Ovary (tissue), 7 donors: ENCODE measurements at regions not wholly inside any gene's neighbourhood (a gene's known extent, or its start where the extent isn't known, plus 50 kb on each side); places are given as distances from the start of the nearest gene placed in this dataset.

ENCODE experiments used
- DNase-seq, 5 donors: peaks; one replicate each; pipeline ENCODE4 v3.0.0-alpha.2; 2019 to 2020
- H3K27ac ChIP-seq, 2 donors: fragments of 200-600 bp; one replicate each; pipeline versions ENCODE4 v1.5.1 to v1.8.0; 2019 to 2022
- H3K27me3 ChIP-seq: fragments of 200-600 bp; one replicate; pipeline ENCODE4 v1.8.0; 2022
- H3K36me3 ChIP-seq: fragments of 200-600 bp; sonication (generic); one replicate; pipeline ENCODE4 v1.5.1; 2019
- H3K4me1 ChIP-seq: one replicate; pipeline ENCODE4 v1.8.1; 2013; ENCODE audit warnings: mild to moderate bottlenecking, moderate library complexity; ENCODE audit not compliant: insufficient read depth
- H3K4me3 ChIP-seq: fragments of 200-600 bp; sonication (generic); one replicate; pipeline ENCODE4 v1.5.1; 2017
- H3K9me3 ChIP-seq, 2 donors: fragments of 200-600 bp in 1 of 2; sonication (generic) in 1 of 2; one replicate each; pipeline versions ENCODE4 v1.5.1 to v1.8.1; 2013 to 2019; ENCODE audit warnings: mild to moderate bottlenecking in 1 of 2, moderate library complexity in 1 of 2
- EP300 ChIP-seq: sonication (generic); formaldehyde crosslinking; IDR thresholded peaks from one replicate; pipeline ENCODE4 v1.6.1; 2017; ENCODE audit warnings: antibody characterized with exemption
- POLR2A ChIP-seq: fragments of 450-650 bp; IDR thresholded peaks from one replicate; pipeline ENCODE4 v1.6.1; 2017; ENCODE audit warnings: antibody characterized with exemption, mild to moderate bottlenecking, moderate library complexity
- WGBS, 3 donors: extraction: QIAGEN DNeasy Blood & Tissue Kit in 1 of 3; methylation state at CpG; one replicate each; pipeline versions ENCODE4 v1.1.5 to v1.1.7; 2013 to 2017; 5-methylcytosine and 5-hydroxymethylcytosine counted together
- intact Hi-C, 4 donors: fragments of 100-400 bp; cut with DNase I; formaldehyde crosslinking; loops; one replicate each; pipeline versions ENCODE4 v1.11.0 to v1.15.1; 2022 to 2023
- TF ChIP-seq, protein P1 (sequence below), 3 donors: fragments of 450-650 bp in 2 of 3; fragments of 200-600 bp in 1 of 3; IDR thresholded peaks; one replicate each; pipeline versions ENCODE4 v1.5.1 to v1.8.0; 2016 to 2022; ENCODE audit warnings: antibody characterized with exemption in 3 of 3, mild to moderate bottlenecking in 1 of 3
- donor health status: DM: no; HTN: no; CAD: no; lungs with moderate emphysema.
- donor health status: DM: no; HTN: no; CAD: no.
- donor health status: Bipolar disorder and iron deficiency.
- donor health status: DM: no; HTN: no; CAD: no.
- donor health status: DM: yes; HTN: yes; CAD: no.

DNA sequence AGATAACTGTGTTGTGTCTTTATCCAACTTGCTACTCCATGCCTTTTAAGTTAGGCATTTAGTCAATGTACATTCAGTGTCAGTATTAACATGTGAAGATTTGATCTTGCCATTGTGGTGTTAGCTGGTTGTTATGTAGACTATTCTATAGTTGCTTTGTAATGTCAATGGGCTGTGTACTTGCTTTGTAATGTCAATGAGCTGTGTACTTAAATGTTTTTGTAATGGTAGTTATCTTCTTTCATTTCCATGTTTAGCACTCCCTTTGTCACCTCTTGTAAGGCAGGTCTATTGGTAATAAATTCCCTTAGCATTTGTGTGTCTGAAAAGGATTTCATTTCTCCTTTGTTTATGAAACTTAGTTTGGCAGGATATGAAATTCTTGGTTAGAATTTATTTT, 53.4 kb downstream of the MC4R start:
- H3K36me3 ChIP-seq, result no peaks in the 10 kb centered on the region
- no peaks in the 10 kb centered on the region for H3K4me1 ChIP-seq
- intact Hi-C loops, result no loop called here
- no peaks in the 10 kb centered on the region for H3K9me3 ChIP-seq
- H3K4me3 ChIP-seq, result no peak overlapping the region
- TF ChIP-seq POLR2A, result no peak
- no peak for TF ChIP-seq EP300
- TF ChIP-seq, protein P1, sequence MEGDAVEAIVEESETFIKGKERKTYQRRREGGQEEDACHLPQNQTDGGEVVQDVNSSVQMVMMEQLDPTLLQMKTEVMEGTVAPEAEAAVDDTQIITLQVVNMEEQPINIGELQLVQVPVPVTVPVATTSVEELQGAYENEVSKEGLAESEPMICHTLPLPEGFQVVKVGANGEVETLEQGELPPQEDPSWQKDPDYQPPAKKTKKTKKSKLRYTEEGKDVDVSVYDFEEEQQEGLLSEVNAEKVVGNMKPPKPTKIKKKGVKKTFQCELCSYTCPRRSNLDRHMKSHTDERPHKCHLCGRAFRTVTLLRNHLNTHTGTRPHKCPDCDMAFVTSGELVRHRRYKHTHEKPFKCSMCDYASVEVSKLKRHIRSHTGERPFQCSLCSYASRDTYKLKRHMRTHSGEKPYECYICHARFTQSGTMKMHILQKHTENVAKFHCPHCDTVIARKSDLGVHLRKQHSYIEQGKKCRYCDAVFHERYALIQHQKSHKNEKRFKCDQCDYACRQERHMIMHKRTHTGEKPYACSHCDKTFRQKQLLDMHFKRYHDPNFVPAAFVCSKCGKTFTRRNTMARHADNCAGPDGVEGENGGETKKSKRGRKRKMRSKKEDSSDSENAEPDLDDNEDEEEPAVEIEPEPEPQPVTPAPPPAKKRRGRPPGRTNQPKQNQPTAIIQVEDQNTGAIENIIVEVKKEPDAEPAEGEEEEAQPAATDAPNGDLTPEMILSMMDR (IDR thresholded peaks at IDR 0.05), result no peak
- no peak overlapping the region for H3K27ac ChIP-seq
- DNase-seq, result no peak
- H3K27me3 ChIP-seq, result no peaks in the 10 kb centered on the region

DNA sequence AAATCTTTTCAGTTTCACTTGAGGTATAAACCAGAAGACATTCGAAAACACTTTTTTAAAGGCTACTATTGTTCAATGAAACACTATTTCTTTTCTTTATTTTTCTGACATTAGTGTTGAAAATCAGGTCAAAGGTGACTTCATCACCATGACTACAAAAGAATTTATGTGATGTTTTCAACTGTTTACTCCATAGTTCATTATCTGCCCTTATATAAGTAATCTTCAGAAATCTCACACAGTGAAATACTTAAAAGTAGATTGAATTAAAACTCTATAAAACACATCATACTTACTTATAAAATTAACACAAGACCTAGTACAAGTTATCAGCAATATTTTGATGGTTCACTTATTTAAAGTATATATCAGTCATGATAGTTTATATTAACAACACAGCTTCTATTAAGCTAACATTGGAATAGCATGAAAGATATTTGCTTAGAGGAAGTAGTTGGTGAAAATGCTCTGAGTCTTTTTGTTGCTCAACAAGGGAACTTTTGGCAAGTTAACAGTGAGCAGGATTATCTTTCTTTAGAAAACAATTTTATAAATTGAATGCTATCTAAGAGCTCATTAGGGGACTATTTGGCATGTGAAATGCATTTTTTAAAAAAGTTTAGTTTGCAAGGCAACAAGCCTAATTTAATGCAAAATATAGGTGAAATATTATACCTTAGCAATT, 60.8 kb downstream of the MC4R start:
- WGBS, 3 donors, result 59 to 79% (median 60%) methylated on average over 1 of the region's 1 CpG
- H3K4me3 ChIP-seq, result no peak overlapping the region
- no peaks in the 10 kb centered on the region for H3K4me1 ChIP-seq
- no peaks in the 10 kb centered on the region for H3K36me3 ChIP-seq
- intact Hi-C loops, result no loop called here
- H3K9me3 ChIP-seq, result no peaks in the 10 kb centered on the region
- no peaks in the 10 kb centered on the region for H3K27me3 ChIP-seq
- no peak for DNase-seq
- no peak overlapping the region for H3K27ac ChIP-seq
- TF ChIP-seq POLR2A, result no peak
- no peak for TF ChIP-seq EP300
- TF ChIP-seq, protein P1 (IDR thresholded peaks at IDR 0.05), result no peak

DNA sequence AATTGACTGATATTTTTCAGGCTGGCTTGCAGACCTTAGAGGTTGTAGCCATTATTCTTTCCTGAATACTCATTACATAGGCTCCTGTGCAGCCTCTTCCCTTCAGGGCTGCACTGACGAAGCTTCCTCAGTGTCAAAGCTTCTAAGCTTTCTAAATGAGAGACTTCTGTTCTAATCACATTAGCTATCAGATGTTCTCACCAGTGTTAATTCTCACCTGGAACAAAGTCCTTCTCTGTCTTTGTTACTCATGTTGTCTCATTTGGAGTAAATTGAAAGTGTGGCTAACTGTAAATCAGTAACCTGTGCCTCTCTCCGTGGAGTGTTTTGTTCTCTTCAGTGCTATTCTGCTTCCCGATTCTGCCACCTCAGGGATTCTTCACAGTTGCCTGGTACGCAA, 76.9 kb downstream of the MC4R start:
- H3K27ac ChIP-seq, result no peak overlapping the region
- 85 to 88% (median 86%) methylated on average over 4 of the region's 4 CpGs for WGBS, 3 donors
- H3K4me1 ChIP-seq, result no peaks in the 10 kb centered on the region
- H3K9me3 ChIP-seq, result no peaks in the 10 kb centered on the region
- TF ChIP-seq, protein P1 (IDR thresholded peaks at IDR 0.05), result no peak
- TF ChIP-seq EP300, result no peak
- no peak for TF ChIP-seq POLR2A
- H3K4me3 ChIP-seq, result no peak overlapping the region
- no peak for DNase-seq
- intact Hi-C loops, result no loop called here
- H3K27me3 ChIP-seq, result no peaks in the 10 kb centered on the region
- H3K36me3 ChIP-seq, result no peaks in the 10 kb centered on the region

DNA sequence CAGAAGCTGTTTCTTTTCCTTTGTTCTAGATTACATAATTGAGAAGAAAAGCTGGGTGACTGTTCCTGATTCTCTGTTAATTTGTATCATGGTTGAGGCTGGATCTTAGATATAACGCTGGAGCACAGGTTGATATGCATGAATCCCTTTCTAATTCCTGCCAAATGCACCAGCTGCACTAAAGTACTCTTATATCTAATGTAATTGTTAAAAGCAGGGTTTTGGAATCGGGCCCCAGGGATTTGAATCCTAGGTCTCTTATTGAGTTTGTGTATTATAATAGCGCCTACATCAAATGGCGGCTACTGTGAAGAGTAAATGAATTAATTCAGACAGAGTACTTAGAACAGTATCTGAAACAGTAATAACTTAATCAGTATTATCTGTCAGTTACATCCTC, 80.4 kb downstream of the MC4R start:
- DNase-seq, result no peak
- no peak overlapping the region for H3K4me3 ChIP-seq
- no peak for TF ChIP-seq POLR2A
- TF ChIP-seq EP300, result no peak
- TF ChIP-seq, protein P1 (IDR thresholded peaks at IDR 0.05), result no peak
- H3K27ac ChIP-seq, result no peak overlapping the region
- WGBS, 3 donors, result 82 to 89% (median 87%) methylated on average over 4 of the region's 4 CpGs
- no peaks in the 10 kb centered on the region for H3K9me3 ChIP-seq
- H3K4me1 ChIP-seq, result no peaks in the 10 kb centered on the region
- no peaks in the 10 kb centered on the region for H3K27me3 ChIP-seq
- H3K36me3 ChIP-seq, result no peaks in the 10 kb centered on the region
- intact Hi-C loops, result no loop called here
